Endothelial cell of umbilical vein (primary cell): ENCODE measurements at regions not wholly inside any gene's neighbourhood (a gene's known extent, or its start where the extent isn't known, plus 50 kb on each side); places are given as distances from the start of the nearest gene placed in this dataset.

Experiments used
- BruUV-seq: library from RNA; stranded (reverse); fragments of 400-500 nt; replicated peaks from 2 replicates; lab custom pipeline; 2021; lab: Mats Ljungman, UMichigan
- CTCF ChIA-PET: fragments of 300-600, 350-600 bp; sonication (Branson Sonifier 250); formaldehyde crosslinking; loops from one replicate; lab custom pipeline; 2021; ENCODE audit warnings: antibody characterized with exemption, inconsistent platforms; lab: Charles Lee
- POLR2A ChIA-PET: fragments of 300-600, 350-600 bp; sonication (Branson Sonifier 250); formaldehyde crosslinking; loops from one replicate; lab custom pipeline; 2021; ENCODE audit warnings: antibody characterized with exemption, inconsistent platforms; lab: Charles Lee
- DNase-seq: peaks from one replicate; pipeline ENCODE4 v3.0.0-alpha.2; 2011; ENCODE audit warnings: low read depth, low spot score
- FAIRE-seq: peaks from 2 replicates; lab custom pipeline; 2011; peaks lifted over from hg19 to GRCh38; lab: Jason Lieb, UNC
- H2AFZ ChIP-seq: 2 replicates; pipeline ENCODE4 v1.6.0; 2012; ENCODE audit warnings: low read depth, low read length, control low read depth, inconsistent platforms
- H3K27ac ChIP-seq: 2 replicates; pipeline ENCODE4 v1.5.1; 2011; ENCODE audit warnings: low read depth, mild to moderate bottlenecking, control low read depth, low read length, moderate library complexity; ENCODE audit not compliant: insufficient read depth
- H3K27me3 ChIP-seq, 2 experiments: 2 replicates each; pipeline versions ENCODE4 v1.6.0 to v1.6.1; 2011; ENCODE audit warnings: low read length in 2 of 2, mixed read lengths in 1 of 2; ENCODE audit not compliant: control insufficient read depth in 2 of 2, insufficient read depth in 2 of 2
- H3K36me3 ChIP-seq, 2 experiments: 2 replicates in 1 of 2; 3 replicates in 1 of 2; pipeline ENCODE4 v1.5.1; 2011; ENCODE audit warnings: low read length in 2 of 2, mild to moderate bottlenecking in 1 of 2, moderate library complexity in 1 of 2; ENCODE audit not compliant: control insufficient read depth in 2 of 2, insufficient read depth in 2 of 2; ENCODE audit errors: extremely low read depth in 1 of 2
- H3K4me1 ChIP-seq: 3 replicates; pipeline ENCODE4 v1.5.1; 2011; ENCODE audit warnings: mild to moderate bottlenecking, low read length; ENCODE audit not compliant: control insufficient read depth, insufficient read depth; ENCODE audit errors: extremely low read depth
- H3K4me2 ChIP-seq: 2 replicates; pipeline ENCODE4 v1.6.1; 2011; ENCODE audit warnings: low read length, control low read depth, mixed read lengths; ENCODE audit not compliant: insufficient read depth
- H3K4me3 ChIP-seq, 3 experiments: fragments of 200-600 bp in 1 of 3; sonication (generic), shearing (Covaris generic) in 1 of 3; replicated peaks in 1 of 3; 2 replicates each; pipeline ENCODE4 v1.5.1; 2011 to 2016; ENCODE audit warnings: control low read depth in 3 of 3, low read length in 3 of 3, mild to moderate bottlenecking in 2 of 3, inconsistent platforms in 1 of 3, low read depth in 1 of 3, moderate library complexity in 1 of 3; ENCODE audit not compliant: insufficient read depth in 1 of 3
- H3K79me2 ChIP-seq: 2 replicates; pipeline ENCODE4 v1.6.0; 2012; ENCODE audit warnings: low read length, inconsistent platforms; ENCODE audit not compliant: control insufficient read depth, insufficient read depth
- H3K9ac ChIP-seq: replicated peaks from 2 replicates; pipeline ENCODE3; 2011; ENCODE audit warnings: low read length, control low read depth; ENCODE audit not compliant: insufficient read depth; ENCODE audit errors: extremely low read depth
- H3K9me1 ChIP-seq: replicated peaks from 3 replicates; pipeline ENCODE4 v1.6.0; 2011; ENCODE audit warnings: mild to moderate bottlenecking, low read length; ENCODE audit not compliant: control insufficient read depth, insufficient read depth; ENCODE audit errors: extremely low read depth
- H3K9me3 ChIP-seq: replicated peaks from 2 replicates; pipeline ENCODE4 v1.5.1; 2012; ENCODE audit warnings: low read length, inconsistent platforms; ENCODE audit not compliant: control insufficient read depth, insufficient read depth
- H4K20me1 ChIP-seq: replicated peaks from 2 replicates; pipeline ENCODE3; 2011; ENCODE audit warnings: mild to moderate bottlenecking, low read length; ENCODE audit not compliant: control insufficient read depth, insufficient read depth; ENCODE audit errors: extremely low read depth
- EZH2 ChIP-seq: IDR thresholded peaks from 2 replicates; pipeline ENCODE4 v1.6.1; 2012; ENCODE audit warnings: borderline replicate concordance, low read depth, mild to moderate bottlenecking, moderate library complexity, low read length, inconsistent platforms; ENCODE audit not compliant: severe bottlenecking
- FOS ChIP-seq: IDR thresholded peaks from 2 replicates; pipeline ENCODE4 v1.6.1; 2011; ENCODE audit warnings: mild to moderate bottlenecking, low read length, moderate library complexity, borderline replicate concordance; ENCODE audit not compliant: insufficient read depth
- GATA2 ChIP-seq: IDR thresholded peaks from 2 replicates; pipeline ENCODE4 v1.7.0; 2011; ENCODE audit warnings: low read depth, mild to moderate bottlenecking, moderate library complexity, mixed read lengths, low read length; ENCODE audit not compliant: insufficient read length, insufficient read depth
- JUN ChIP-seq: IDR thresholded peaks from 2 replicates; pipeline ENCODE4 v1.6.1; 2011; ENCODE audit warnings: borderline replicate concordance, low read depth; ENCODE audit not compliant: insufficient read length, insufficient read depth
- MAX ChIP-seq: IDR thresholded peaks from 2 replicates; pipeline ENCODE4 v1.6.1; 2011; ENCODE audit not compliant: insufficient read depth, insufficient read length
- MYC ChIP-seq: IDR thresholded peaks from one replicate; pipeline ENCODE4 v1.6.1; 2011; ENCODE audit warnings: mild to moderate bottlenecking, low read depth, low read length
- POLR2A ChIP-seq: IDR thresholded peaks from 2 replicates; pipeline ENCODE4 v1.6.1; 2012; ENCODE audit warnings: low read depth, mild to moderate bottlenecking, control low read depth, low read length
- POLR2AphosphoS5 ChIP-seq: IDR thresholded peaks from 2 replicates; pipeline ENCODE4 v1.6.1; 2012; ENCODE audit warnings: low read depth, mild to moderate bottlenecking, control low read depth, low read length, moderate library complexity; ENCODE audit not compliant: insufficient read depth
- dilution Hi-C: fragments of 300-500 bp; cut with MboI; formaldehyde crosslinking; loops from one replicate; pipeline ENCODE4 v1.15.0; 2019; ENCODE audit warnings: low sequenced_read_pairs; ENCODE audit not compliant: extremely low pct_ligation_motif_present
- intact Hi-C: fragments of 100-400 bp; cut with micrococcal nuclease; formaldehyde crosslinking; loops from one replicate; pipeline ENCODE4 v1.10.0; 2022
- TF ChIP-seq, protein P1 (sequence below), 2 donors: IDR thresholded peaks; 1 replicate in 1 of 2; 2 replicates in 1 of 2; pipeline ENCODE4 v1.5.1; 2011; ENCODE audit warnings: low read length in 2 of 2, mild to moderate bottlenecking in 2 of 2, moderate library complexity in 2 of 2, control low read depth in 1 of 2, inconsistent platforms in 1 of 2, low read depth in 1 of 2; ENCODE audit not compliant: insufficient read depth in 1 of 2; ENCODE audit errors: extremely low read depth in 1 of 2

DNA sequence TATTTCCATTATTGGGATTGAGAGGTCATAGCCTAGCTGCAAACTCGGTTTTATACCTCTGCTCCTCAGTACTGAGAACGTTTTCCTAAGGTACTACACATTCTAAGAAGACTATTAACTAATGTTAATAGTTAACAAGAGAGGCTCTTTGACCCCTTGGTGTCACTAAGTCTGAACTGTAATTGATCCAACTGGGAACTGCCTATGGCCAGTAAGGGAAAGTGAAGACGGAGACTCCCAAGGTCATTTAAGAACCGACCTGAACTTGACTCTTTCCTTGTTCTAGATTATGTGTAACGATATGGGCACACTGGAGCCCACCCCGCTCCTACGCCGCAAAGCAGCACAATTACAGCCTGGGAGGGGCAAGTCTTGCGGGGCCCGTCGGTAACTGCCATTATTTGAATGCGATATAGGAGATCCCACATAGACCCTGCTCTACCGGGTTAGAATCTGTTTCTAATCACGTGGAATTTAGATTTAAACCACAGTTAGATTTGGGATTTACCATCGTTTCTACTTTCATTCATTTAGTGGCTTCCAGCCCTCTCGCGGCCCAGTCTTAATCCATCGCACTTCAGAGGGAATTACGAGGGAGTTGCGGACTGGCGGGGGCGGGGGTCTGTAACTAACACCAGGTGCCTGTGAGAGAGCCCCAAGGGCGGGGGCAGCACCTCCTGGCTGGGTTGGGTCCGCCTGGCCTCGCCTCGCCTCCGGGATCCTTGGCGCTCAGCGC lies 84.1 kb upstream of the EPB41L3 start:
- dilution Hi-C loops (no loop called here), intact Hi-C loops (loop anchor here (1.0 kb wide), 1 partner anchor 332 kb away; no protein-coding TSS in a partner anchor)
- no peak for FAIRE-seq
- ChIA-PET POLR2A (no interaction called here), CTCF (no interaction called here)
- Histone ChIP-seq H3K9ac (peak overlapping the region; percentile 44), H3K36me3 (no peaks in the 10 kb centered on the region), H3K4me2 (peak overlapping the region; percentile 84), H3K4me1 (peaks cover 19% of the 10 kb centered on the region), H3K9me1 (no peaks in the 10 kb centered on the region), H3K79me2 (no peaks in the 10 kb centered on the region), H3K9me3 (no peaks in the 10 kb centered on the region), H2AFZ (peak overlapping the region; percentile 96), H3K27me3 (peaks cover 25 to 36% of the 10 kb centered on the region in 2 experiments), H4K20me1 (no peaks in the 10 kb centered on the region), H3K27ac (no peak overlapping the region), H3K4me3 (peak overlapping the region; percentile 55 to 63 (median 61))
- DNase-seq, result peak; percentile 2
- BruUV-seq, result no TSS peak
- no peak for TF ChIP-seq POLR2A
- TF ChIP-seq JUN, result no peak
- no peak for TF ChIP-seq FOS
- TF ChIP-seq, protein P1, sequence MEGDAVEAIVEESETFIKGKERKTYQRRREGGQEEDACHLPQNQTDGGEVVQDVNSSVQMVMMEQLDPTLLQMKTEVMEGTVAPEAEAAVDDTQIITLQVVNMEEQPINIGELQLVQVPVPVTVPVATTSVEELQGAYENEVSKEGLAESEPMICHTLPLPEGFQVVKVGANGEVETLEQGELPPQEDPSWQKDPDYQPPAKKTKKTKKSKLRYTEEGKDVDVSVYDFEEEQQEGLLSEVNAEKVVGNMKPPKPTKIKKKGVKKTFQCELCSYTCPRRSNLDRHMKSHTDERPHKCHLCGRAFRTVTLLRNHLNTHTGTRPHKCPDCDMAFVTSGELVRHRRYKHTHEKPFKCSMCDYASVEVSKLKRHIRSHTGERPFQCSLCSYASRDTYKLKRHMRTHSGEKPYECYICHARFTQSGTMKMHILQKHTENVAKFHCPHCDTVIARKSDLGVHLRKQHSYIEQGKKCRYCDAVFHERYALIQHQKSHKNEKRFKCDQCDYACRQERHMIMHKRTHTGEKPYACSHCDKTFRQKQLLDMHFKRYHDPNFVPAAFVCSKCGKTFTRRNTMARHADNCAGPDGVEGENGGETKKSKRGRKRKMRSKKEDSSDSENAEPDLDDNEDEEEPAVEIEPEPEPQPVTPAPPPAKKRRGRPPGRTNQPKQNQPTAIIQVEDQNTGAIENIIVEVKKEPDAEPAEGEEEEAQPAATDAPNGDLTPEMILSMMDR (IDR thresholded peaks at IDR 0.05; ENCODE audit: extremely low read depth in 1 of 2, insufficient read depth in 1 of 2, low read depth in 1 of 2, low read length in 2 of 2), result no peak
- TF ChIP-seq GATA2, result no peak
- TF ChIP-seq EZH2, result no peak
- TF ChIP-seq MYC, result no peak
- TF ChIP-seq MAX, result no peak
- TF ChIP-seq POLR2AphosphoS5, result no peak
